Adipose tissue (tissue), 3 donors: ENCODE measurements at regions not wholly inside any gene's neighbourhood (a gene's known extent, or its start where the extent isn't known, plus 50 kb on each side); places are given as distances from the start of the nearest gene placed in this dataset.
"Not testable (repeated sequence)": the region's sequence is repeated elsewhere in the genome, so short reads cannot be mapped to it uniquely, and the experiment has no call there.

Experiments
- H3K27ac ChIP-seq: one replicate; pipeline ENCODE4 v1.5.1; 2013; ENCODE audit warnings: low read depth, low read length
- WGBS, 3 donors: extraction: QIAGEN DNeasy Blood & Tissue Kit; methylation state at CpG; one replicate each; pipeline ENCODE4 v1.1.7; 2013; 5-methylcytosine and 5-hydroxymethylcytosine counted together
- donor health status: healthy with polysubstance abuse.
- donor health status: Bipolar disorder and iron deficiency.
- donor health status: healthy.

- H3K27ac ChIP-seq = no peak overlapping the region
- WGBS, 3 donors = 54 to 97% (median 96%) methylated on average over 6 of the region's 6 CpGs
Measured at GRCh38 chr18:56493531-56493930, 144.9 kb downstream of the TXNL1 start.

GRCh38 chr18:56492136-56492535 lies 146.3 kb downstream of the TXNL1 start:
- no peak overlapping the region for H3K27ac ChIP-seq

- H3K27ac ChIP-seq = no peak overlapping the region
- 80 to 91% (median 86%) methylated on average over 4 of the region's 4 CpGs for WGBS, 3 donors
Measured at GRCh38 chr18:56490942-56491341, 147.4 kb downstream of the TXNL1 start.

- no peak overlapping the region for H3K27ac ChIP-seq
- 61 to 90% (median 66%) methylated on average over 5 of the region's 5 CpGs for WGBS, 3 donors
Measured at GRCh38 chr18:56489893-56490292, 148.5 kb downstream of the TXNL1 start.

- WGBS, 3 donors = 75 to 84% (median 76%) methylated on average over 7 of the region's 7 CpGs
- no peak overlapping the region for H3K27ac ChIP-seq
Measured at GRCh38 chr18:56488739-56489138, 149.7 kb downstream of the TXNL1 start.

- WGBS, 3 donors = 38 to 47% (median 42%) methylated on average over 2 of the region's 2 CpGs
- H3K27ac ChIP-seq = no peak overlapping the region
Measured at GRCh38 chr18:56487801-56488200, 150.6 kb downstream of the TXNL1 start.

GRCh38 chr18:56483386-56483785 lies 155.0 kb downstream of the TXNL1 start:
- WGBS, 3 donors = 71 to 92% (median 88%) methylated on average over 2 of the region's 2 CpGs
- no peak overlapping the region for H3K27ac ChIP-seq

- 82 to 94% (median 94%) methylated on average over 4 of the region's 4 CpGs for WGBS, 3 donors
- H3K27ac ChIP-seq = not testable (repeated sequence)
Measured at GRCh38 chr18:56482813-56483212, 155.6 kb downstream of the TXNL1 start.

- no peak overlapping the region for H3K27ac ChIP-seq
- 72 to 93% (median 72%) methylated on average over 1 of the region's 1 CpG for WGBS, 3 donors
Measured at GRCh38 chr18:56481751-56482150, 156.6 kb downstream of the TXNL1 start.

- H3K27ac ChIP-seq = no peak overlapping the region
- WGBS, 3 donors = 86 to 98% (median 96%) methylated on average over 3 of the region's 3 CpGs
Measured at GRCh38 chr18:56479841-56480240, 158.6 kb downstream of the TXNL1 start.

- no peak overlapping the region for H3K27ac ChIP-seq
- WGBS, 3 donors = 87 to 93% (median 92%) methylated on average over 2 of the region's 2 CpGs
Measured at GRCh38 chr18:56475250-56475649, 163.1 kb downstream of the TXNL1 start.

- H3K27ac ChIP-seq = no peak overlapping the region
- WGBS, 3 donors = 79 to 95% (median 83%) methylated on average over 8 of the region's 8 CpGs
Measured at GRCh38 chr18:56473400-56474024, 164.9 kb downstream of the TXNL1 start.

- no peak overlapping the region for H3K27ac ChIP-seq
- WGBS, 3 donors = 55 to 66% (median 65%) methylated on average over 5 of the region's 5 CpGs
Measured at GRCh38 chr18:56470406-56471351, 167.7 kb downstream of the TXNL1 start.

- no peak overlapping the region for H3K27ac ChIP-seq
- WGBS, 3 donors = 82 to 93% (median 92%) methylated on average over 4 of the region's 4 CpGs
Measured at GRCh38 chr18:56469582-56469981, 168.8 kb downstream of the TXNL1 start.

- H3K27ac ChIP-seq = no peak overlapping the region
- WGBS, 3 donors = 52 to 80% (median 69%) methylated on average over 1 of the region's 1 CpG
Measured at GRCh38 chr18:56468396-56468795, 170.0 kb downstream of the TXNL1 start.

- WGBS, 3 donors = 77 to 81% (median 78%) methylated on average over 1 of the region's 1 CpG
- H3K27ac ChIP-seq = no peak overlapping the region
Measured at GRCh38 chr18:56462276-56462675, 176.1 kb downstream of the TXNL1 start.

- H3K27ac ChIP-seq = no peak overlapping the region
- WGBS, 3 donors = 77 to 95% (median 88%) methylated on average over 1 of the region's 1 CpG
Measured at GRCh38 chr18:56461151-56461550, 177.2 kb downstream of the TXNL1 start.

- WGBS, 3 donors = 32 to 59% (median 40%) methylated on average over 3 of the region's 3 CpGs
- no peak overlapping the region for H3K27ac ChIP-seq
Measured at GRCh38 chr18:56460581-56460980, 177.8 kb downstream of the TXNL1 start.

- no peak overlapping the region for H3K27ac ChIP-seq
- 59 to 74% (median 60%) methylated on average over 13 of the region's 13 CpGs for WGBS, 3 donors
Measured at GRCh38 chr18:56458770-56459712, 179.4 kb downstream of the TXNL1 start.
